ENCODE measurements at regions not wholly inside any gene's neighbourhood (a gene's known extent, or its start where the extent isn't known, plus 50 kb on each side); places are given as distances from the start of the nearest gene placed in this dataset.

- H3K4me3 ChIP-seq (ENCODE audit: low read length), result no peak overlapping the region
- no peak for TF ChIP-seq ZNF274 (IDR thresholded peaks at IDR 0.05; ENCODE audit: low read depth, low read length)
Measured at GRCh38 chr14:58865514-58866281, 227.9 kb downstream of the DACT1 start.

GRCh38 chr14:58866391-58866790 lies 228.6 kb downstream of the DACT1 start:
- TF ChIP-seq ZNF274 (IDR thresholded peaks at IDR 0.05; ENCODE audit: low read depth, low read length), result no peak
- no peak overlapping the region for H3K4me3 ChIP-seq (ENCODE audit: low read length)

- no peak overlapping the region for H3K4me3 ChIP-seq (ENCODE audit: low read length)
- no peak for TF ChIP-seq ZNF274 (IDR thresholded peaks at IDR 0.05; ENCODE audit: low read depth, low read length)
Measured at GRCh38 chr14:58870961-58871360, 233.2 kb downstream of the DACT1 start.

GRCh38 chr14:58871573-58871972 lies 233.8 kb downstream of the DACT1 start:
- no peak for TF ChIP-seq ZNF274 (IDR thresholded peaks at IDR 0.05; ENCODE audit: low read depth, low read length)
- no peak overlapping the region for H3K4me3 ChIP-seq (ENCODE audit: low read length)

- no peak for TF ChIP-seq ZNF274 (IDR thresholded peaks at IDR 0.05; ENCODE audit: low read depth, low read length)
- no peak overlapping the region for H3K4me3 ChIP-seq (ENCODE audit: low read length)
Measured at GRCh38 chr14:58872061-58872460, 234.3 kb downstream of the DACT1 start.

GRCh38 chr14:58873228-58873953 lies 235.6 kb downstream of the DACT1 start:
- TF ChIP-seq ZNF274 (IDR thresholded peaks at IDR 0.05; ENCODE audit: low read depth, low read length), result no peak
- no peak overlapping the region for H3K4me3 ChIP-seq (ENCODE audit: low read length)

GRCh38 chr14:58875613-58876012 lies 237.9 kb downstream of the DACT1 start:
- no peak for TF ChIP-seq ZNF274 (IDR thresholded peaks at IDR 0.05; ENCODE audit: low read depth, low read length)
- no peak overlapping the region for H3K4me3 ChIP-seq (ENCODE audit: low read length)

- H3K4me3 ChIP-seq (ENCODE audit: low read length), result no peak overlapping the region
- TF ChIP-seq ZNF274 (IDR thresholded peaks at IDR 0.05; ENCODE audit: low read depth, low read length), result no peak
Measured at GRCh38 chr14:58876608-58877007, 238.8 kb downstream of the DACT1 start.

- no peak overlapping the region for H3K4me3 ChIP-seq (ENCODE audit: low read length)
- no peak for TF ChIP-seq ZNF274 (IDR thresholded peaks at IDR 0.05; ENCODE audit: low read depth, low read length)
Measured at GRCh38 chr14:58878439-58879139, 240.8 kb downstream of the DACT1 start.

- TF ChIP-seq ZNF274 (IDR thresholded peaks at IDR 0.05; ENCODE audit: low read depth, low read length), result no peak
- H3K4me3 ChIP-seq (ENCODE audit: low read length), result no peak overlapping the region
Measured at GRCh38 chr14:58881433-58881832, 243.7 kb downstream of the DACT1 start.

- no peak overlapping the region for H3K4me3 ChIP-seq (ENCODE audit: low read length)
- no peak for TF ChIP-seq ZNF274 (IDR thresholded peaks at IDR 0.05; ENCODE audit: low read depth, low read length)
Measured at GRCh38 chr14:58882577-58883018, 244.8 kb downstream of the DACT1 start.

GRCh38 chr14:58884442-58884841 lies 246.7 kb downstream of the DACT1 start:
- H3K4me3 ChIP-seq (ENCODE audit: low read length), result no peak overlapping the region
- no peak for TF ChIP-seq ZNF274 (IDR thresholded peaks at IDR 0.05; ENCODE audit: low read depth, low read length)

GRCh38 chr14:58887931-58888330 lies 250.2 kb downstream of the DACT1 start:
- TF ChIP-seq ZNF274 (IDR thresholded peaks at IDR 0.05; ENCODE audit: low read depth, low read length), result no peak

GRCh38 chr14:58898655-58899316 lies 261.0 kb downstream of the DACT1 start:
- no peak for TF ChIP-seq ZNF274 (IDR thresholded peaks at IDR 0.05; ENCODE audit: low read depth, low read length)
- H3K4me3 ChIP-seq (ENCODE audit: low read length), result no peak overlapping the region

More at GRCh38 chr14:58887931-58888330, 250.2 kb downstream of the DACT1 start:
- no peak overlapping the region for H3K4me3 ChIP-seq (ENCODE audit: low read length)
